DOHH2 (cell line): ENCODE measurements at regions not wholly inside any gene's neighbourhood (a gene's known extent, or its start where the extent isn't known, plus 50 kb on each side); places are given as distances from the start of the nearest gene placed in this dataset.

Source experiments
- H3F3A ChIP-seq: fragments of 200-600 bp; sonication (generic), shearing (Covaris generic); 2 replicates; pipeline ENCODE4 v1.6.0; 2016; ENCODE audit warnings: antibody characterized with exemption, mild to moderate bottlenecking; ENCODE audit not compliant: control insufficient read depth, insufficient read depth
- H3K27ac ChIP-seq: fragments of 200-600 bp; sonication (generic); 2 replicates; pipeline ENCODE4 v1.5.1; 2014; ENCODE audit warnings: low read depth, mild to moderate bottlenecking, low read length, moderate library complexity
- H3K27me3 ChIP-seq: fragments of 200-600 bp; sonication (generic); 2 replicates; pipeline ENCODE4 v1.6.1; 2014; ENCODE audit warnings: mild to moderate bottlenecking, low read length, mixed read lengths; ENCODE audit not compliant: control insufficient read depth
- H3K36me3 ChIP-seq: fragments of 200-600 bp; sonication (generic); 2 replicates; pipeline ENCODE4 v1.6.1; 2014; ENCODE audit warnings: mild to moderate bottlenecking, low read length, moderate library complexity, mixed read lengths; ENCODE audit not compliant: control insufficient read depth
- H3K4me1 ChIP-seq: fragments of 200-600 bp; sonication (generic); 2 replicates; pipeline ENCODE4 v1.6.1; 2014; ENCODE audit warnings: mild to moderate bottlenecking, low read length, mixed read lengths; ENCODE audit not compliant: control insufficient read depth
- H3K4me2 ChIP-seq: fragments of 200-600 bp; sonication (generic); 2 replicates; pipeline ENCODE4 v1.6.0; 2014; ENCODE audit warnings: mild to moderate bottlenecking, low read length, moderate library complexity
- H3K4me3 ChIP-seq: fragments of 200-600 bp; sonication (generic); 2 replicates; pipeline ENCODE4 v1.5.1; 2014; ENCODE audit warnings: mild to moderate bottlenecking, low read length, mixed read lengths
- H3K79me2 ChIP-seq: fragments of 200-600 bp; sonication (generic); 2 replicates; pipeline ENCODE4 v1.6.1; 2014; ENCODE audit warnings: mild to moderate bottlenecking, low read length, mixed read lengths; ENCODE audit not compliant: control insufficient read depth
- H3K9me2 ChIP-seq: fragments of 200-600 bp; sonication (generic); replicated peaks from 2 replicates; pipeline ENCODE4 v1.6.1; 2014; ENCODE audit warnings: mild to moderate bottlenecking, low read length, mixed read lengths; ENCODE audit not compliant: control insufficient read depth
- H3K9me3 ChIP-seq: fragments of 200-600 bp; sonication (generic); 2 replicates; pipeline ENCODE4 v1.6.1; 2014; ENCODE audit warnings: antibody characterized with exemption, low read length, mixed read lengths; ENCODE audit not compliant: control insufficient read depth, insufficient read depth
- H4K20me1 ChIP-seq: fragments of 200-600 bp; sonication (generic); 2 replicates; pipeline ENCODE4 v1.6.0; 2014; ENCODE audit warnings: low read depth, mild to moderate bottlenecking, antibody characterized with exemption, low read length, moderate library complexity; ENCODE audit not compliant: control insufficient read depth, insufficient read depth
- CTCF ChIP-seq: fragments of 200-600 bp; sonication (generic); IDR thresholded peaks from one replicate; pipeline ENCODE4 v1.5.1; 2014; ENCODE audit warnings: antibody characterized with exemption, mild to moderate bottlenecking, low read depth, low read length; ENCODE audit not compliant: poor library complexity, severe bottlenecking
- EZH2phosphoT487 ChIP-seq: fragments of 200-600 bp; sonication (generic); IDR thresholded peaks from 2 replicates; pipeline ENCODE4 v1.6.1; 2017; ENCODE audit warnings: borderline replicate concordance, mild to moderate bottlenecking, antibody characterized with exemption, low read length, moderate library complexity, mixed read lengths

- Histone ChIP-seq H3K4me2 (no peak overlapping the region), H3K4me3 (no peak overlapping the region), H3F3A (no peaks in the 10 kb centered on the region), H3K4me1 (no peaks in the 10 kb centered on the region), H4K20me1 (no peaks in the 10 kb centered on the region), H3K9me3 (no peaks in the 10 kb centered on the region), H3K36me3 (no peaks in the 10 kb centered on the region), H3K79me2 (no peaks in the 10 kb centered on the region), H3K27ac (no peak overlapping the region), H3K9me2 (no peaks in the 10 kb centered on the region), H3K27me3 (no peaks in the 10 kb centered on the region)
- TF ChIP-seq CTCF (no peak), EZH2phosphoT487 (no peak)
Measured at GRCh38 chr20:61135968-61136367, 116.1 kb upstream of the CDH4 start.

GRCh38 chr20:61138566-61138965 is 113.5 kb upstream of the CDH4 start:
- Histone ChIP-seq H3K27me3 (no peaks in the 10 kb centered on the region), H3K4me3 (no peak overlapping the region), H3K36me3 (no peaks in the 10 kb centered on the region), H4K20me1 (no peaks in the 10 kb centered on the region), H3F3A (no peaks in the 10 kb centered on the region), H3K4me1 (no peaks in the 10 kb centered on the region), H3K9me3 (no peaks in the 10 kb centered on the region), H3K4me2 (no peak overlapping the region), H3K9me2 (no peaks in the 10 kb centered on the region), H3K27ac (no peak overlapping the region), H3K79me2 (no peaks in the 10 kb centered on the region)
- TF ChIP-seq EZH2phosphoT487 (no peak), CTCF (no peak)

- Histone ChIP-seq H3K4me3 (no peak overlapping the region), H3K9me2 (no peaks in the 10 kb centered on the region), H3K79me2 (no peaks in the 10 kb centered on the region), H3K4me2 (no peak overlapping the region), H3K4me1 (no peaks in the 10 kb centered on the region), H4K20me1 (no peaks in the 10 kb centered on the region), H3K27me3 (no peaks in the 10 kb centered on the region), H3K36me3 (no peaks in the 10 kb centered on the region), H3F3A (no peaks in the 10 kb centered on the region), H3K9me3 (no peaks in the 10 kb centered on the region), H3K27ac (no peak overlapping the region)
- TF ChIP-seq EZH2phosphoT487 (no peak), CTCF (no peak)
Measured at GRCh38 chr20:61139031-61139430, 113.0 kb upstream of the CDH4 start.

- no peaks in the 10 kb centered on the region for H3K9me2 ChIP-seq
- H3K4me1 ChIP-seq, result no peaks in the 10 kb centered on the region
- no peaks in the 10 kb centered on the region for H4K20me1 ChIP-seq
- no peaks in the 10 kb centered on the region for H3K27me3 ChIP-seq
- H3K79me2 ChIP-seq, result no peaks in the 10 kb centered on the region
- no peak overlapping the region for H3K27ac ChIP-seq
- no peaks in the 10 kb centered on the region for H3F3A ChIP-seq
- no peak overlapping the region for H3K4me2 ChIP-seq
- no peaks in the 10 kb centered on the region for H3K36me3 ChIP-seq
- TF ChIP-seq EZH2phosphoT487 (no peak), CTCF (no peak)
- H3K4me3 ChIP-seq, result no peak overlapping the region
- no peaks in the 10 kb centered on the region for H3K9me3 ChIP-seq
Measured at GRCh38 chr20:61140576-61140975, 111.5 kb upstream of the CDH4 start.
